DMS79 treated with DMSO at 0.1 percent for 48 hours (cell line): ENCODE measurements at regions not wholly inside any gene's neighbourhood (a gene's known extent, or its start where the extent isn't known, plus 50 kb on each side); places are given as distances from the start of the nearest gene placed in this dataset.

ENCODE experiments used
- DNase-seq: peaks from one replicate; lab custom pipeline; 2025; lab: John Stamatoyannopoulos, UW

- no peak for DNase-seq
Observed at GRCh38 chr6:98546376-98546775, 288.0 kb upstream of the POU3F2 start.

- no peak for DNase-seq
Observed at GRCh38 chr6:98547151-98547550, 287.2 kb upstream of the POU3F2 start.

DNA sequence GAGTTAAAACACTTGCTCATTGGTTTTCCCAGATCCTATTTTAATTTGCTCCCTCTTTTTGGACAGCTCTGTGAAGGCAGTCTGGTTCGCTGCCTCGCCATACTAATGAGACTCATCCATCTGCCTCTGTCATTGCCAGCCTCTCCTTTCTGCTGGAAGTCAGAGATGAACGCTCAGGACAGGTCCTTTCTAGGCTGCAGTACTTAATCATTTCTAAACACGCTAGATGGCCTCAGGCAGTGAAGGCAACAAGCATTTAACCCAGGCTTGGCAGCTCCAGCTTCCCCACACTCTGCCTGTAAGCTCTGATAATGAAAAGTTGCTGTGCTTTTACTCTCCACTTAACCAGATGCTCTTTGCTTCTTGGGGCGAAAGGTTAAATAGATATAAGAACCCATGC, 286.7 kb upstream of the POU3F2 start:
- no peak for DNase-seq

GRCh38 chr6:98548301-98548700, 286.1 kb upstream of the POU3F2 start:
- DNase-seq, result no peak

- DNase-seq, result no peak
Observed at GRCh38 chr6:98560418-98560817, 274.0 kb upstream of the POU3F2 start.

DNA sequence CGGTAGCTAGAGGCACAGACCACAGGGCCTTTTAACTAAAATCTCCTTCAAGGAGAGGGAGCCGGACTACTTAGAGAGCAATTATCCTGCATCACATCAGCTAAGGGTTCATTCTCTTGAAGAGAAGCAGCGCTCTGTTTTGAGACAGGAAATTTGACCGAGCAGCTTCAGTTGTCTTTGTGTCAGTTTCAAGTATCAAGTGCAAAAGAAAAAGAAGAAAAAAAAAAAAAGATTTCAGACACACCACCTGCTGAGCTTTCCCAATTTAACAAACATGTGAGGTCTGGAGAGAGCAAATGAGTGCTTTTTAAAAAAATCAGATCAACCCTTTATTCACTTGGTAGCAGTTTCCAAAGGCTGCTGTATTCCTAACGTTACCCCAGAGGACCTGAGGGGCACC, 273.5 kb upstream of the POU3F2 start:
- no peak for DNase-seq

GRCh38 chr6:98566126-98566525, 268.2 kb upstream of the POU3F2 start:
- DNase-seq, result no peak

GRCh38 chr6:98572579-98572978, 261.8 kb upstream of the POU3F2 start:
- DNase-seq, result no peak

GRCh38 chr6:98574984-98575383, 259.4 kb upstream of the POU3F2 start:
- no peak for DNase-seq

GRCh38 chr6:98576791-98577190, 257.6 kb upstream of the POU3F2 start:
- DNase-seq, result no peak

- DNase-seq, result no peak
Observed at GRCh38 chr6:98578016-98578415, 256.4 kb upstream of the POU3F2 start.

DNA sequence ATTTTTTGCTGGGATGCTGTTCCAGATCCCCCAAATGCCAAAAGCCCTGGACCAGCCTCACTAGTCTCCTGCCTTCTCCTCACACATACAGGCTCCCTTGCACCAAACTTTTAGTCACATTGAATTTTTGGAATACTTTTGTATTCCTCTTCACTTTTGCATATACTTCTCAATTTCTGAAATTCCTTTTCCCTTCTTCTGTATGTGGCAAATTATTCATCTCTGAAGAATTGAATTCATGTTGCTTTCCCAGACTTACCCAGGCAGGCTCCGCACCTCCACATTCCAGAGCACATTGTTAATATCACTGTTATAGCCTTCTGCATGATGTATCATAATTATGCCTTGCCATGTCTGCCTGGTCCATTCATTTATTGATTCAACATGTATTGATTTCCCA, 255.3 kb upstream of the POU3F2 start:
- DNase-seq, result no peak

- DNase-seq, result no peak
Observed at GRCh38 chr6:98579941-98580340, 254.4 kb upstream of the POU3F2 start.

DNA sequence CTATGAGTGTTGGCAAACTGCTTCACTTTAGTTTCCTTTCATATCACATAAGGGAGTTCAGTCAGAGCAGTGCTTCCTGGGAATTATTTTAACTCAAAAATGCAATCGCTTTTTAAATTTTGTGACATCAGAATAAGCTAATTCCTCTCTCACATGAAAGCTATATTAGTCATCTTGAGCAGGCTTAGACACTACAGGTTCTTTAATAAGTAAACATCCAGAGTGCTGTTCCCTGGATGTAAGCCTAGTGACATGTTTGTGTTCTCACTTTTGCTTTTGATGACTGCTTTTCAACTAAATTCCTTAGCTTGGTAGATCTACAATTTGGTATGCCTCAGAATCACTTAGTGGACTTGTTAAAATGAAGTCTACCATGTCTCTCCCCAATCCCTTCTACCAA, 252.7 kb upstream of the POU3F2 start:
- DNase-seq, result no peak

DNA sequence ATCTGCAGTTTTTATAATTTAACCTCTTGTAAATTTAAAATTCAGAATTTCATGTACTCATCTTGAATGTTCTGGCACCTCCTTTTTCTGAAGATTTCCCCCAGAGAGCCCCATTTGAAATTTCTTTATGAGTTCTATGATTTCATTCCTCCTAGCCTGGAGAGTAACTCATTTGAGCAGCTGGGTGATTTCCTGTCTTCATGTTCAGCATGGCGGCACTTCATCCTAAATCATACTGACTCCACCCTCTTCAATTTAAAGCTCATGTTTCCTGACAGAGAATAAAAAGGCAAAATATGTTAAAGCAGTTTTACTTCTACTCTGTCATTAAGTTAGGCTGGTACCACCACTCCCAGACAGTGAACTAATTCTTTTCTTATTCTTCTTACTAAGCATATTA, 250.9 kb upstream of the POU3F2 start:
- DNase-seq, result no peak

DNA sequence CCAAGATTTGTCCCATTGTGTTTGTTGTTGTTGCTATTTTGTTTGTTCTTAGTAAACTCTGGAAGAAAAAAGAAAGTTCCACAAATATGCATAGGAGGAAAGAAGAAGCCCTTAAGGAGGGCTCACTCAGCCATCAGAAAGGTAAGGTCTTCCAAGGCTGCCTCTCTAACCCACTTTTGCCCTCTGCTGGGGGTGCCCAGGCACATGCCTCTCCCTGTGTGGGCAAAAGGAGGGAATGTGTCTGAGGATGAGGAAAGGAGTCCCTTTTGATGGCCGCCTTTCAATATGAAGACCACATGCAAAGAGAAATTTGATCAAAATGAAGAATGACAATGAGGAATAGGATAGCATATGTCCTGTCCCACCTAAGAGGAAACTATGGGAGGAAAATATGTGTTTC, 248.2 kb upstream of the POU3F2 start:
- DNase-seq, result no peak

- DNase-seq, result no peak
Observed at GRCh38 chr6:98587555-98587954, 246.8 kb upstream of the POU3F2 start.

GRCh38 chr6:98589536-98589935, 244.8 kb upstream of the POU3F2 start:
- no peak for DNase-seq

- no peak for DNase-seq
Observed at GRCh38 chr6:98590136-98590681, 244.2 kb upstream of the POU3F2 start.

- DNase-seq, result no peak
Observed at GRCh38 chr6:98590997-98591396, 243.4 kb upstream of the POU3F2 start.

GRCh38 chr6:98593676-98594075, 240.7 kb upstream of the POU3F2 start:
- DNase-seq, result no peak

DNA sequence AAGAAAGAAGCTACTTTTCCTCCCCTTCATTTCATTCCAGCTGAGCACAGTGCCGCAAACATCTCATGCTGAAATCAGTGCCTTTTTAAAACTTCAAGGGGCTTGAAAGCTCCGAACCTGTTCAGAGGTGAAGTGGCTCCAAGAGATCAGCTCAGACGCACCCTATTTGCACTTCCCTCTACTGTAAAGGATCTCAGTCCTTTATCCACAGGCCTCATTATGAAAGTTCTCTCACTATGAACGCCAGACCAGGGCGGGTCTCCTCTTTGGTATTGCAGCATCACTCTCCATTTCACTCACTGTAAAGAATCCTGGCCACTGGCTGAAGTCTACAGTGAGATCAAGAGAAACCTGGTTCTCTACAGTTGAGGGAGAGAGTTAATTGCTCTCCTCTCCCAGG, 232.7 kb upstream of the POU3F2 start:
- no peak for DNase-seq

GRCh38 chr6:98605705-98606104, 228.7 kb upstream of the POU3F2 start:
- no peak for DNase-seq

DNA sequence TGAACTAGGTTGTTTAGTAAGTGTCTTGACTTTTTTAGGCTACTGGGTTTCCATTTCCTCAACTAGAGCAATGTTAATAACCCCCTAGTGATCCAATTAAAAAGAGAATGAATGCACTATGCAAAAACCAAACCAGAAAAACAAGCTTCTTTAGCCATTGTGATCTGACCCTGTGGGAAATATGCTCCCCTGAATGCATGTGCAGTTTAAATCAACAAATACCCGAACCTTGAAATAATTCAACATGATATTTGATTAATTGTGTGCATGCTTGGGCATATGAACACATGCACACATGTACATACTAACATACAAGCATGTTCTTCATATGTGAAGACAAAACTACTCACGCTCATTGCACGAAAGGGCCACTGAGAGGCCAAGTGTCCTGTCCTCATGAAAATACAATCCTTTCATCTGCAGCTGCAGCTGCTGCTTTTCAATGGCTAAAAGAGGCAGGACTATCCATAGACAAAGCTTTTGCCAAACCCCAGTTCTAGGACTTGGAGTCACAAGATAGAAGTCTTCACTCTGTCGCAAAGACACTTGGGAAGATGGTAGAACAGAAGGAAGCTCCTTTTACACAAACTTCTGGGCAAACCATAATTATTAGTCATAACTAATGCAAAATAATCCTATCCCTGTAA, 207.1 kb upstream of the POU3F2 start:
- no peak for DNase-seq
